ENCODE measurements at regions not wholly inside any gene's neighbourhood (a gene's known extent, or its start where the extent isn't known, plus 50 kb on each side); places are given as distances from the start of the nearest gene placed in this dataset.

- TF ChIP-seq, protein P1, sequence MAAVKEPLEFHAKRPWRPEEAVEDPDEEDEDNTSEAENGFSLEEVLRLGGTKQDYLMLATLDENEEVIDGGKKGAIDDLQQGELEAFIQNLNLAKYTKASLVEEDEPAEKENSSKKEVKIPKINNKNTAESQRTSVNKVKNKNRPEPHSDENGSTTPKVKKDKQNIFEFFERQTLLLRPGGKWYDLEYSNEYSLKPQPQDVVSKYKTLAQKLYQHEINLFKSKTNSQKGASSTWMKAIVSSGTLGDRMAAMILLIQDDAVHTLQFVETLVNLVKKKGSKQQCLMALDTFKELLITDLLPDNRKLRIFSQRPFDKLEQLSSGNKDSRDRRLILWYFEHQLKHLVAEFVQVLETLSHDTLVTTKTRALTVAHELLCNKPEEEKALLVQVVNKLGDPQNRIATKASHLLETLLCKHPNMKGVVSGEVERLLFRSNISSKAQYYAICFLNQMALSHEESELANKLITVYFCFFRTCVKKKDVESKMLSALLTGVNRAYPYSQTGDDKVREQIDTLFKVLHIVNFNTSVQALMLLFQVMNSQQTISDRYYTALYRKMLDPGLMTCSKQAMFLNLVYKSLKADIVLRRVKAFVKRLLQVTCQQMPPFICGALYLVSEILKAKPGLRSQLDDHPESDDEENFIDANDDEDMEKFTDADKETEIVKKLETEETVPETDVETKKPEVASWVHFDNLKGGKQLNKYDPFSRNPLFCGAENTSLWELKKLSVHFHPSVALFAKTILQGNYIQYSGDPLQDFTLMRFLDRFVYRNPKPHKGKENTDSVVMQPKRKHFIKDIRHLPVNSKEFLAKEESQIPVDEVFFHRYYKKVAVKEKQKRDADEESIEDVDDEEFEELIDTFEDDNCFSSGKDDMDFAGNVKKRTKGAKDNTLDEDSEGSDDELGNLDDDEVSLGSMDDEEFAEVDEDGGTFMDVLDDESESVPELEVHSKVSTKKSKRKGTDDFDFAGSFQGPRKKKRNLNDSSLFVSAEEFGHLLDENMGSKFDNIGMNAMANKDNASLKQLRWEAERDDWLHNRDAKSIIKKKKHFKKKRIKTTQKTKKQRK (IDR thresholded peaks at IDR 0.05; ENCODE audit: low read depth, low read length), result no peak
- no peak for TF ChIP-seq TCF3 (IDR thresholded peaks at IDR 0.05; ENCODE audit: borderline replicate concordance, insufficient read depth, low read depth, low read length)
- TF ChIP-seq ESRRA (IDR thresholded peaks at IDR 0.05; ENCODE audit: low read length), result no peak
- TF ChIP-seq, protein P2, sequence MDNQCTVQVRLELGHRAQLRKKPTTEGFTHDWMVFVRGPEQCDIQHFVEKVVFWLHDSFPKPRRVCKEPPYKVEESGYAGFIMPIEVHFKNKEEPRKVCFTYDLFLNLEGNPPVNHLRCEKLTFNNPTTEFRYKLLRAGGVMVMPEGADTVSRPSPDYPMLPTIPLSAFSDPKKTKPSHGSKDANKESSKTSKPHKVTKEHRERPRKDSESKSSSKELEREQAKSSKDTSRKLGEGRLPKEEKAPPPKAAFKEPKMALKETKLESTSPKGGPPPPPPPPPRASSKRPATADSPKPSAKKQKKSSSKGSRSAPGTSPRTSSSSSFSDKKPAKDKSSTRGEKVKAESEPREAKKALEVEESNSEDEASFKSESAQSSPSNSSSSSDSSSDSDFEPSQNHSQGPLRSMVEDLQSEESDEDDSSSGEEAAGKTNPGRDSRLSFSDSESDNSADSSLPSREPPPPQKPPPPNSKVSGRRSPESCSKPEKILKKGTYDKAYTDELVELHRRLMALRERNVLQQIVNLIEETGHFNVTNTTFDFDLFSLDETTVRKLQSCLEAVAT (IDR thresholded peaks at IDR 0.05), result no peak
- TF ChIP-seq MXI1 (IDR thresholded peaks at IDR 0.05; ENCODE audit: low read depth, low read length), result no peak
- TF ChIP-seq, protein P3, sequence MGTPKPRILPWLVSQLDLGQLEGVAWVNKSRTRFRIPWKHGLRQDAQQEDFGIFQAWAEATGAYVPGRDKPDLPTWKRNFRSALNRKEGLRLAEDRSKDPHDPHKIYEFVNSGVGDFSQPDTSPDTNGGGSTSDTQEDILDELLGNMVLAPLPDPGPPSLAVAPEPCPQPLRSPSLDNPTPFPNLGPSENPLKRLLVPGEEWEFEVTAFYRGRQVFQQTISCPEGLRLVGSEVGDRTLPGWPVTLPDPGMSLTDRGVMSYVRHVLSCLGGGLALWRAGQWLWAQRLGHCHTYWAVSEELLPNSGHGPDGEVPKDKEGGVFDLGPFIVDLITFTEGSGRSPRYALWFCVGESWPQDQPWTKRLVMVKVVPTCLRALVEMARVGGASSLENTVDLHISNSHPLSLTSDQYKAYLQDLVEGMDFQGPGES (IDR thresholded peaks at IDR 0.05), result no peak
- TF ChIP-seq BACH1 (IDR thresholded peaks at IDR 0.05; ENCODE audit: borderline replicate concordance), result no peak
- TF ChIP-seq, protein P4, sequence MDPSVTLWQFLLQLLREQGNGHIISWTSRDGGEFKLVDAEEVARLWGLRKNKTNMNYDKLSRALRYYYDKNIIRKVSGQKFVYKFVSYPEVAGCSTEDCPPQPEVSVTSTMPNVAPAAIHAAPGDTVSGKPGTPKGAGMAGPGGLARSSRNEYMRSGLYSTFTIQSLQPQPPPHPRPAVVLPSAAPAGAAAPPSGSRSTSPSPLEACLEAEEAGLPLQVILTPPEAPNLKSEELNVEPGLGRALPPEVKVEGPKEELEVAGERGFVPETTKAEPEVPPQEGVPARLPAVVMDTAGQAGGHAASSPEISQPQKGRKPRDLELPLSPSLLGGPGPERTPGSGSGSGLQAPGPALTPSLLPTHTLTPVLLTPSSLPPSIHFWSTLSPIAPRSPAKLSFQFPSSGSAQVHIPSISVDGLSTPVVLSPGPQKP (IDR thresholded peaks at IDR 0.05; ENCODE audit: low read depth, low read length), result no peak
- no peak for TF ChIP-seq NFYB (IDR thresholded peaks at IDR 0.05; ENCODE audit: insufficient read depth, low read depth, low read length)
Observed at GRCh38 chr4:43457866-43458265, 565.4 kb downstream of the GRXCR1 start (continued).

Measured in GM12878 (cell line).